Spinal cord (tissue), 9 donors: ENCODE measurements at regions not wholly inside any gene's neighbourhood (a gene's known extent, or its start where the extent isn't known, plus 50 kb on each side); places are given as distances from the start of the nearest gene placed in this dataset.
"Not testable (repeated sequence)": the region's sequence is repeated elsewhere in the genome, so short reads cannot be mapped to it uniquely, and the experiment has no call there.

ENCODE experiments used
- DNase-seq, 6 donors: peaks; one replicate each; pipeline versions ENCODE4 v3.0.0 to v3.0.0-alpha.2; 2013 to 2015; ENCODE audit warnings: low spot score in 6 of 6, low read depth in 4 of 6
- H3K27ac ChIP-seq: one replicate; pipeline ENCODE4 v1.5.1; 2013; ENCODE audit warnings: low read depth, low read length, control low read depth
- H3K27me3 ChIP-seq: one replicate; pipeline ENCODE4 v1.6.1; 2013; ENCODE audit warnings: low read length; ENCODE audit not compliant: control insufficient read depth, insufficient read depth
- H3K36me3 ChIP-seq: one replicate; pipeline ENCODE4 v1.6.1; 2013; ENCODE audit warnings: low read length; ENCODE audit not compliant: control insufficient read depth, insufficient read depth
- H3K4me1 ChIP-seq: one replicate; pipeline ENCODE4 v1.6.1; 2013; ENCODE audit warnings: low read length; ENCODE audit not compliant: control insufficient read depth, insufficient read depth
- H3K4me3 ChIP-seq: one replicate; pipeline ENCODE4 v1.5.1; 2013; ENCODE audit warnings: low read depth, low read length, control low read depth
- H3K9me3 ChIP-seq: one replicate; pipeline ENCODE4 v1.6.1; 2013; ENCODE audit warnings: low read length; ENCODE audit not compliant: control insufficient read depth, insufficient read depth
- WGBS: methylation state at CpG from one replicate; pipeline ENCODE4 v1.1.5; 2013; ENCODE audit warnings: missing lambda C conversion rate; ENCODE audit not compliant: insufficient coverage; 5-methylcytosine and 5-hydroxymethylcytosine counted together
- donor health status: healthy.

- not testable (repeated sequence) for H3K27ac ChIP-seq, DNase-seq, H3K36me3 ChIP-seq, H3K4me1 ChIP-seq, H3K27me3 ChIP-seq, H3K4me3 ChIP-seq, H3K9me3 ChIP-seq
- 100% methylated on average over 1 of the region's 2 CpGs for WGBS
Measured at GRCh38 chr7:45335024-45335423, 177.4 kb downstream of the RAMP3 start.

- Histone ChIP-seq H3K27ac (no peak overlapping the region), H3K36me3 (no peaks in the 10 kb centered on the region), H3K4me1 (no peaks in the 10 kb centered on the region), H3K27me3 (no peaks in the 10 kb centered on the region), H3K4me3 (no peak overlapping the region), H3K9me3 (no peaks in the 10 kb centered on the region)
- DNase-seq, result no peak
- 78% methylated on average over 2 of the region's 5 CpGs for WGBS
Measured at GRCh38 chr7:45342236-45342635, 184.6 kb downstream of the RAMP3 start.

- H3K27me3 ChIP-seq, result no peaks in the 10 kb centered on the region
- no peak for DNase-seq
- H3K36me3 ChIP-seq, result no peaks in the 10 kb centered on the region
- no peak overlapping the region for H3K4me3 ChIP-seq
- H3K4me1 ChIP-seq, result no peaks in the 10 kb centered on the region
- 75% methylated on average over 4 of the region's 6 CpGs for WGBS
- no peaks in the 10 kb centered on the region for H3K9me3 ChIP-seq
- H3K27ac ChIP-seq, result no peak overlapping the region
Measured at GRCh38 chr7:45343746-45344145, 186.2 kb downstream of the RAMP3 start.

- Histone ChIP-seq H3K36me3 (no peaks in the 10 kb centered on the region), H3K4me3 (no peak overlapping the region), H3K27ac (no peak overlapping the region), H3K4me1 (no peaks in the 10 kb centered on the region), H3K27me3 (no peaks in the 10 kb centered on the region), H3K9me3 (no peaks in the 10 kb centered on the region)
- 73% methylated on average over 2 of the region's 2 CpGs for WGBS
- no peak for DNase-seq
Measured at GRCh38 chr7:45347804-45348203, 190.2 kb downstream of the RAMP3 start.

GRCh38 chr7:45349090-45349489, 191.5 kb downstream of the RAMP3 start:
- Histone ChIP-seq H3K27ac (no peak overlapping the region), H3K27me3 (no peaks in the 10 kb centered on the region), H3K4me1 (no peaks in the 10 kb centered on the region), H3K9me3 (no peaks in the 10 kb centered on the region), H3K4me3 (no peak overlapping the region), H3K36me3 (no peaks in the 10 kb centered on the region)
- WGBS, result 90% methylated on average over 2 of the region's 4 CpGs
- no peak for DNase-seq

GRCh38 chr7:45350896-45351295, 193.3 kb downstream of the RAMP3 start:
- DNase-seq, result no peak

GRCh38 chr7:45358287-45358686, 200.7 kb downstream of the RAMP3 start:
- Histone ChIP-seq H3K27ac (no peak overlapping the region), H3K9me3 (peaks cover 1% of the 10 kb centered on the region), H3K27me3 (no peaks in the 10 kb centered on the region), H3K4me1 (no peaks in the 10 kb centered on the region), H3K36me3 (no peaks in the 10 kb centered on the region), H3K4me3 (no peak overlapping the region)
- 100% methylated on average over 2 of the region's 3 CpGs for WGBS
- DNase-seq, result peak in 1 of 6 donors; percentile 20

More at GRCh38 chr7:45350896-45351295, 193.3 kb downstream of the RAMP3 start:
- no peak overlapping the region for H3K4me3 ChIP-seq
- no peaks in the 10 kb centered on the region for H3K9me3 ChIP-seq
- no peaks in the 10 kb centered on the region for H3K36me3 ChIP-seq
- H3K27me3 ChIP-seq, result no peaks in the 10 kb centered on the region
- H3K4me1 ChIP-seq, result no peaks in the 10 kb centered on the region
- 88% methylated on average over 1 of the region's 3 CpGs for WGBS
- no peak overlapping the region for H3K27ac ChIP-seq

GRCh38 chr7:45359250-45359649, 201.7 kb downstream of the RAMP3 start:
- H3K4me1 ChIP-seq, result no peaks in the 10 kb centered on the region
- H3K27me3 ChIP-seq, result no peaks in the 10 kb centered on the region
- no peak overlapping the region for H3K4me3 ChIP-seq
- H3K9me3 ChIP-seq, result peaks cover 1% of the 10 kb centered on the region
- DNase-seq, result no peak
- no CpG with 5 or more reads among the region's 1 CpG for WGBS
- no peaks in the 10 kb centered on the region for H3K36me3 ChIP-seq
- H3K27ac ChIP-seq, result no peak overlapping the region

GRCh38 chr7:45359776-45360175, 202.2 kb downstream of the RAMP3 start:
- 74% methylated on average over 3 of the region's 4 CpGs for WGBS
- no peak overlapping the region for H3K27ac ChIP-seq
- no peaks in the 10 kb centered on the region for H3K36me3 ChIP-seq
- H3K27me3 ChIP-seq, result no peaks in the 10 kb centered on the region
- peaks cover 1% of the 10 kb centered on the region for H3K9me3 ChIP-seq
- DNase-seq, result peak in 1 of 6 donors; percentile 9
- H3K4me3 ChIP-seq, result no peak overlapping the region
- no peaks in the 10 kb centered on the region for H3K4me1 ChIP-seq

- no peaks in the 10 kb centered on the region for H3K36me3 ChIP-seq
- WGBS, result 58% methylated on average over 7 of the region's 7 CpGs
- H3K4me3 ChIP-seq, result no peak overlapping the region
- peaks cover 3% of the 10 kb centered on the region for H3K4me1 ChIP-seq
- no peaks in the 10 kb centered on the region for H3K9me3 ChIP-seq
- no peak for DNase-seq
- H3K27ac ChIP-seq, result no peak overlapping the region
- H3K27me3 ChIP-seq, result no peaks in the 10 kb centered on the region
Measured at GRCh38 chr7:45363669-45364068, 206.1 kb downstream of the RAMP3 start.
